K562 (cell line): ENCODE measurements at regions not wholly inside any gene's neighbourhood (a gene's known extent, or its start where the extent isn't known, plus 50 kb on each side); places are given as distances from the start of the nearest gene placed in this dataset.

Source experiments
- ATAC-seq: fragments of 200-7000 bp; cut with Tn5 transposase; 3 replicates; pipeline ENCODE4 v1.9.1; 2020; ENCODE audit warnings: moderate library complexity
- BruUV-seq: library from RNA; stranded (reverse); fragments of 400-500 nt; replicated peaks from 2 replicates; lab custom pipeline; 2021; lab: Mats Ljungman, UMichigan
- CTCF ChIA-PET: fragments of 300-600 bp; formaldehyde crosslinking; extraction: SDS; loops from one replicate; lab custom pipeline; 2021; ENCODE audit warnings: low intra/inter-chr PET ratio; lab: Yijun Ruan, JAX
- POLR2A ChIA-PET: fragments of 300-600, 350-650 bp; sonication (Branson Sonifier 250); formaldehyde crosslinking; extraction: SDS; loops from one replicate; lab custom pipeline; 2021; ENCODE audit warnings: antibody characterized with exemption, inconsistent platforms; lab: Yijun Ruan, JAX
- DNase-seq, 4 experiments: peaks; one replicate each; pipeline versions ENCODE4 v3.0.0 to v3.0.0-alpha.2; 2011 to 2018; ENCODE audit warnings: low spot score in 3 of 4, mixed read lengths in 3 of 4; ENCODE audit errors: extremely low read depth in 1 of 4
- FAIRE-seq: peaks from 2 replicates; lab custom pipeline; 2011; peaks lifted over from hg19 to GRCh38; lab: Jason Lieb, UNC
- H2AFZ ChIP-seq: 2 replicates; pipeline ENCODE4 v1.6.0; 2011; ENCODE audit warnings: low read depth, low read length, control low read depth, inconsistent platforms
- H3K27ac ChIP-seq: fragments of 200-600 bp; 3 replicates; pipeline ENCODE4 v1.8.0; 2011; ENCODE audit warnings: low read depth, mild to moderate bottlenecking, control low read depth, inconsistent platforms, low read length, moderate library complexity, mixed read lengths; ENCODE audit errors: extremely low read depth
- H3K27me3 ChIP-seq, 2 experiments: fragments of 300-600 bp in 1 of 2; 2 replicates in 1 of 2; 3 replicates in 1 of 2; pipeline versions ENCODE4 v1.6.0 to v1.8.0; 2011; ENCODE audit warnings: inconsistent platforms in 2 of 2, low read length in 2 of 2, mild to moderate bottlenecking in 1 of 2, mixed read lengths in 1 of 2, moderate library complexity in 1 of 2; ENCODE audit not compliant: control insufficient read depth in 2 of 2, insufficient read depth in 2 of 2
- H3K36me3 ChIP-seq: fragments of 300-600 bp; 3 replicates; pipeline ENCODE4 v1.8.0; 2011; ENCODE audit warnings: mild to moderate bottlenecking, low read length, inconsistent platforms; ENCODE audit not compliant: control insufficient read depth, insufficient read depth
- H3K4me1 ChIP-seq, 2 experiments: fragments of 200-600 bp in 1 of 2; replicated peaks in 1 of 2; 2 replicates in 1 of 2; 3 replicates in 1 of 2; pipeline versions ENCODE4 v1.5.1 to v1.8.0; 2011; ENCODE audit warnings: inconsistent platforms in 2 of 2, low read length in 2 of 2, mild to moderate bottlenecking in 1 of 2, mixed read lengths in 1 of 2, moderate library complexity in 1 of 2; ENCODE audit not compliant: control insufficient read depth in 2 of 2, insufficient read depth in 2 of 2
- H3K4me2 ChIP-seq: 2 replicates; pipeline ENCODE4 v1.6.1; 2011; ENCODE audit warnings: low read length, control low read depth, inconsistent platforms, mixed read lengths; ENCODE audit not compliant: insufficient read depth
- H3K4me3 ChIP-seq: fragments of 200-600 bp; sonication (generic), shearing (Covaris generic); 2 replicates; pipeline ENCODE4 v1.5.1; 2016; ENCODE audit warnings: control low read depth, inconsistent platforms
- H3K79me2 ChIP-seq: fragments of 200-600 bp; 3 replicates; pipeline ENCODE4 v1.8.0; 2011; ENCODE audit warnings: low read length, inconsistent platforms; ENCODE audit not compliant: control insufficient read depth, insufficient read depth
- H3K9ac ChIP-seq, 2 experiments: 2 replicates each; pipeline versions ENCODE4 v1.6.0 to v1.6.1; 2011; ENCODE audit warnings: low read depth in 2 of 2, low read length in 2 of 2, control low read depth in 1 of 2, inconsistent platforms in 1 of 2, mild to moderate bottlenecking in 1 of 2, mixed read lengths in 1 of 2; ENCODE audit not compliant: insufficient read depth in 1 of 2
- H3K9me1 ChIP-seq: one replicate; pipeline ENCODE4 v1.6.0; 2011; ENCODE audit warnings: inconsistent platforms, mild to moderate bottlenecking, low read length, moderate library complexity; ENCODE audit not compliant: control insufficient read depth, insufficient read depth
- H3K9me3 ChIP-seq: replicated peaks from 2 replicates; pipeline ENCODE4 v1.5.1; 2011; ENCODE audit warnings: low read depth, low read length, inconsistent platforms; ENCODE audit not compliant: control insufficient read depth, insufficient read depth
- H4K20me1 ChIP-seq: replicated peaks from 2 replicates; pipeline ENCODE4 v1.6.1; 2011; ENCODE audit warnings: low read length, inconsistent platforms, mixed read lengths; ENCODE audit not compliant: control insufficient read depth, insufficient read depth
- ARHGAP35 ChIP-seq: fragments of 450-650 bp; IDR thresholded peaks from 2 replicates; pipeline ENCODE4 v1.6.1; 2018; ENCODE audit not compliant: partially characterized antibody
- FIP1L1 ChIP-seq: fragments of 200-400 bp; formaldehyde crosslinking; IDR thresholded peaks from 2 replicates; pipeline ENCODE4 v1.6.1; 2018; ENCODE audit warnings: mild to moderate bottlenecking, low read depth, low read length; ENCODE audit not compliant: poor library complexity, severe bottlenecking
- FOSL1 ChIP-seq: fragments of 200-800 bp; sonication (Bioruptor generic); conservative IDR thresholded peaks from 2 replicates; pipeline ENCODE4 v1.6.1; 2016; ENCODE audit warnings: missing genetic modification characterization, missing compliant biosample characterization
- FOXK2 ChIP-seq, 2 experiments: fragments of 450-650 bp; IDR thresholded peaks in 1 of 2; conservative IDR thresholded peaks in 1 of 2; 2 replicates each; pipeline ENCODE4 v1.6.1; 2016; ENCODE audit warnings: low read depth in 2 of 2, mild to moderate bottlenecking in 1 of 2
- HNRNPLL ChIP-seq: fragments of 200-400 bp; formaldehyde crosslinking; IDR thresholded peaks from 2 replicates; pipeline ENCODE4 v1.6.1; 2017; ENCODE audit warnings: low read length, low read depth, mild to moderate bottlenecking; ENCODE audit not compliant: poor library complexity, severe bottlenecking
- MXI1 ChIP-seq: IDR thresholded peaks from 2 replicates; pipeline ENCODE4 v1.6.1; 2011; ENCODE audit warnings: low read depth, mild to moderate bottlenecking, improper control_type of control experiment, low read length
- NFYB ChIP-seq: IDR thresholded peaks from 2 replicates; pipeline ENCODE4 v1.6.1; 2011; ENCODE audit warnings: mild to moderate bottlenecking, moderate library complexity; ENCODE audit not compliant: insufficient read length; ENCODE audit errors: extremely low read depth
- PHB2 ChIP-seq: fragments of 450-650 bp; IDR thresholded peaks from 2 replicates; pipeline ENCODE4 v1.6.1; 2017; ENCODE audit warnings: low read depth
- SOX6 ChIP-seq: fragments of 450-650 bp; IDR thresholded peaks from 2 replicates; pipeline ENCODE4 v1.6.1; 2014; ENCODE audit warnings: mild to moderate bottlenecking
- TAL1 ChIP-seq: fragments of 450-650 bp; IDR thresholded peaks from 2 replicates; pipeline ENCODE4 v1.6.1; 2016; ENCODE audit warnings: mild to moderate bottlenecking
- YBX1 ChIP-seq: fragments of 450-650 bp; IDR thresholded peaks from 2 replicates; pipeline ENCODE4 v1.7.1; 2016; ENCODE audit warnings: mild to moderate bottlenecking
- ZNF644 ChIP-seq: fragments of 200-800 bp; sonication (Bioruptor generic); IDR thresholded peaks from 2 replicates; pipeline ENCODE4 v1.6.1; 2016; ENCODE audit warnings: low read depth, missing genetic modification characterization, missing compliant biosample characterization
- WGBS: fragments of 100-300 bp; shearing (Covaris generic); methylation state at CpG from one replicate; pipeline ENCODE4 v1.1.6; 2016; ENCODE audit warnings: low coverage, mixed read lengths; ENCODE audit not compliant: insufficient coverage; ENCODE audit errors: missing lambda C conversion rate; 5-methylcytosine and 5-hydroxymethylcytosine counted together
- in situ Hi-C: fragments of 300-500 bp; cut with MboI; formaldehyde crosslinking; loops from 4 replicates; pipeline ENCODE4 v1.15.0; 2018; ENCODE audit warnings: inconsistent platforms, mixed read lengths
- intact Hi-C: fragments of 100-400 bp; cut with micrococcal nuclease; formaldehyde crosslinking; loops from 2 replicates; pipeline ENCODE4 v1.14.2; 2022
- TF ChIP-seq, protein P1 (sequence below): fragments of 150-350 bp; conservative IDR thresholded peaks from 2 replicates; pipeline ENCODE4 v1.6.1; 2014; ENCODE audit warnings: low read length
- TF ChIP-seq, protein P2 (sequence below): fragments of 250-450 bp; sonication (Bioruptor Pico); IDR thresholded peaks from 2 replicates; pipeline ENCODE4 v1.8.0; 2022; ENCODE audit warnings: inconsistent platforms

DNA sequence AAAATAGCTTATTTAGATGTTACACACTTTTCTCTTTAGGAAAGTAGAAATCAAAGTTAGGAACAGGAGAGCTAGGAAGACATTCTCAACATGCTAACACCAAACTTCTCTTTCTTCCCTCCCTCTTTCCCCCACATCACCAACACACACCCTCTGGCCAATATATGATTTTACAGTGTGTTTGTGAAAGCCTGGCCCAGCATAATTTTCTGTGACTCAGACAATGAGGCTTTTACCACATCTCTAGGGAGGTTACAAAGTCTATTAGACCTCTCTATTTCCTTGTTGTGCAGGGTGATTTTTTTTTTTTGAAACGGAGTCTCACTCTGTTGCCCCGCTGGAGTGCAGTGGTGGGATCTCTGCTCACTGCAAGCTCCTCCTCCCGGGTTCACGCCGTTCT is 189.9 kb downstream of the AASDH start:
- H4K20me1 ChIP-seq, result no peaks in the 10 kb centered on the region
- peaks cover 9 to 10% of the 10 kb centered on the region in 2 experiments; a peak in 4 of 5 replicates for H3K27me3 ChIP-seq
- no peak for DNase-seq
- no peaks in the 10 kb centered on the region for H3K4me1 ChIP-seq
- no peak overlapping the region for H2AFZ ChIP-seq
- intact Hi-C loops (no loop called here), in situ Hi-C loops (no loop called here)
- TF ChIP-seq PHB2, result no peak
- TF ChIP-seq FIP1L1, result no peak
- ChIA-PET CTCF (no interaction called here), POLR2A (no interaction called here)
- ATAC-seq, result no peak
- no peak overlapping the region for H3K4me2 ChIP-seq
- BruUV-seq, result no TSS peak
- H3K9ac ChIP-seq, result no peak overlapping the region
- H3K36me3 ChIP-seq, result no peaks in the 10 kb centered on the region
- H3K9me1 ChIP-seq, result no peaks in the 10 kb centered on the region
- H3K79me2 ChIP-seq, result no peaks in the 10 kb centered on the region
- no peak overlapping the region for H3K27ac ChIP-seq
- 2% methylated on average over 5 of the region's 5 CpGs for WGBS
- H3K4me3 ChIP-seq, result no peak overlapping the region
- FAIRE-seq, result no peak
- no peaks in the 10 kb centered on the region for H3K9me3 ChIP-seq

DNA sequence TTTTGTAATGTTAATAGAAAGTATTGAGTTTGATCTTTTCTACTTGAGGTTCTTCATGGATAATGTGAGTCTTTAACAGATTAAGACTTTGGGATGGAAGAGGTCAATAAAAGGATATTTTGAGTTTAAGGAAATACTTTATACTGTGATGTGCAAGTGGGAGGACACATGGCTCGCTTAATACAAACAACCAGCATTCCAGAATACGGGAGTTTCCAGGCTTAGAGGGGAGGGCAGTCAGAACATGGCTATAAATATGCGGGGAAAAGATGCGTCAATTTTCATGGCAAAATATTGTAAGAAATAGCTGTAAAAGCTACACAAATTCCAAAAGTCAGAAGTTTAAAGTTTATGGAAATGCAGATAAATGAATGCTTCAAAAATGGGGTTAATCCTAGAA is 192.3 kb downstream of the AASDH start:
- Histone ChIP-seq H3K27ac (no peak overlapping the region), H3K36me3 (no peaks in the 10 kb centered on the region), H3K27me3 (peaks cover 7 to 9% of the 10 kb centered on the region in 2 experiments; a peak in 4 of 5 replicates), H3K79me2 (no peaks in the 10 kb centered on the region), H3K9me3 (no peaks in the 10 kb centered on the region), H3K4me1 (no peaks in the 10 kb centered on the region), H2AFZ (no peak overlapping the region), H3K4me2 (no peak overlapping the region), H4K20me1 (no peaks in the 10 kb centered on the region), H3K4me3 (no peak overlapping the region), H3K9ac (no peak overlapping the region), H3K9me1 (no peaks in the 10 kb centered on the region)
- ChIA-PET POLR2A (no interaction called here), CTCF (no interaction called here)
- WGBS, result 7% methylated on average over 4 of the region's 4 CpGs
- ATAC-seq (no peak), FAIRE-seq (no peak), DNase-seq (no peak)
- no TSS peak for BruUV-seq
- in situ Hi-C loops (no loop called here), intact Hi-C loops (no loop called here)
- TF ChIP-seq NFYB, result no peak
- no peak for TF ChIP-seq TAL1
- TF ChIP-seq ZNF644 (tag), result no peak
- TF ChIP-seq HNRNPLL, result no peak
- no peak for TF ChIP-seq FOXK2 (conservative IDR thresholded peaks at IDR 0.05 in 1 of 2, IDR thresholded peaks at IDR 0.05 in 1 of 2; ENCODE audit: low read depth in 2 of 2)
- no peak for TF ChIP-seq MXI1
- TF ChIP-seq ARHGAP35, result no peak
- no peak for TF ChIP-seq YBX1
- TF ChIP-seq, protein P1, sequence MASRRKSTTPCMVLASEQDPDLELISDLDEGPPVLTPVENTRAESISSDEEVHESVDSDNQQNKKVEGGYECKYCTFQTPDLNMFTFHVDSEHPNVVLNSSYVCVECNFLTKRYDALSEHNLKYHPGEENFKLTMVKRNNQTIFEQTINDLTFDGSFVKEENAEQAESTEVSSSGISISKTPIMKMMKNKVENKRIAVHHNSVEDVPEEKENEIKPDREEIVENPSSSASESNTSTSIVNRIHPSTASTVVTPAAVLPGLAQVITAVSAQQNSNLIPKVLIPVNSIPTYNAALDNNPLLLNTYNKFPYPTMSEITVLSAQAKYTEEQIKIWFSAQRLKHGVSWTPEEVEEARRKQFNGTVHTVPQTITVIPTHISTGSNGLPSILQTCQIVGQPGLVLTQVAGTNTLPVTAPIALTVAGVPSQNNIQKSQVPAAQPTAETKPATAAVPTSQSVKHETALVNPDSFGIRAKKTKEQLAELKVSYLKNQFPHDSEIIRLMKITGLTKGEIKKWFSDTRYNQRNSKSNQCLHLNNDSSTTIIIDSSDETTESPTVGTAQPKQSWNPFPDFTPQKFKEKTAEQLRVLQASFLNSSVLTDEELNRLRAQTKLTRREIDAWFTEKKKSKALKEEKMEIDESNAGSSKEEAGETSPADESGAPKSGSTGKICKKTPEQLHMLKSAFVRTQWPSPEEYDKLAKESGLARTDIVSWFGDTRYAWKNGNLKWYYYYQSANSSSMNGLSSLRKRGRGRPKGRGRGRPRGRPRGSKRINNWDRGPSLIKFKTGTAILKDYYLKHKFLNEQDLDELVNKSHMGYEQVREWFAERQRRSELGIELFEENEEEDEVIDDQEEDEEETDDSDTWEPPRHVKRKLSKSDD, result no peak
- TF ChIP-seq SOX6, result no peak
- no peak for TF ChIP-seq FIP1L1
- TF ChIP-seq, protein P2, sequence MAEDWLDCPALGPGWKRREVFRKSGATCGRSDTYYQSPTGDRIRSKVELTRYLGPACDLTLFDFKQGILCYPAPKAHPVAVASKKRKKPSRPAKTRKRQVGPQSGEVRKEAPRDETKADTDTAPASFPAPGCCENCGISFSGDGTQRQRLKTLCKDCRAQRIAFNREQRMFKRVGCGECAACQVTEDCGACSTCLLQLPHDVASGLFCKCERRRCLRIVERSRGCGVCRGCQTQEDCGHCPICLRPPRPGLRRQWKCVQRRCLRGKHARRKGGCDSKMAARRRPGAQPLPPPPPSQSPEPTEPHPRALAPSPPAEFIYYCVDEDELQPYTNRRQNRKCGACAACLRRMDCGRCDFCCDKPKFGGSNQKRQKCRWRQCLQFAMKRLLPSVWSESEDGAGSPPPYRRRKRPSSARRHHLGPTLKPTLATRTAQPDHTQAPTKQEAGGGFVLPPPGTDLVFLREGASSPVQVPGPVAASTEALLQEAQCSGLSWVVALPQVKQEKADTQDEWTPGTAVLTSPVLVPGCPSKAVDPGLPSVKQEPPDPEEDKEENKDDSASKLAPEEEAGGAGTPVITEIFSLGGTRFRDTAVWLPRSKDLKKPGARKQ, result no peak
- no peak for TF ChIP-seq FOSL1
